MM.1S (cell line): ENCODE measurements at regions not wholly inside any gene's neighbourhood (a gene's known extent, or its start where the extent isn't known, plus 50 kb on each side); places are given as distances from the start of the nearest gene placed in this dataset.

Experiments
- EZH2 ChIP-seq: fragments of 300-600 bp; sonication (generic); optimal IDR thresholded peaks from 2 replicates; pipeline ENCODE3; 2017; ENCODE audit warnings: low read depth, mild to moderate bottlenecking, antibody characterized with exemption, low read length, mixed read lengths
- TF ChIP-seq, protein P1 (sequence below): fragments of 300-600 bp; sonication (generic); IDR thresholded peaks from 2 replicates; pipeline ENCODE4 v1.5.1; 2016; ENCODE audit warnings: antibody characterized with exemption, low read length, mixed read lengths

GRCh38 chrX:40402831-40403533, 177.8 kb upstream of the ATP6AP2 start:
- TF ChIP-seq, protein P1, sequence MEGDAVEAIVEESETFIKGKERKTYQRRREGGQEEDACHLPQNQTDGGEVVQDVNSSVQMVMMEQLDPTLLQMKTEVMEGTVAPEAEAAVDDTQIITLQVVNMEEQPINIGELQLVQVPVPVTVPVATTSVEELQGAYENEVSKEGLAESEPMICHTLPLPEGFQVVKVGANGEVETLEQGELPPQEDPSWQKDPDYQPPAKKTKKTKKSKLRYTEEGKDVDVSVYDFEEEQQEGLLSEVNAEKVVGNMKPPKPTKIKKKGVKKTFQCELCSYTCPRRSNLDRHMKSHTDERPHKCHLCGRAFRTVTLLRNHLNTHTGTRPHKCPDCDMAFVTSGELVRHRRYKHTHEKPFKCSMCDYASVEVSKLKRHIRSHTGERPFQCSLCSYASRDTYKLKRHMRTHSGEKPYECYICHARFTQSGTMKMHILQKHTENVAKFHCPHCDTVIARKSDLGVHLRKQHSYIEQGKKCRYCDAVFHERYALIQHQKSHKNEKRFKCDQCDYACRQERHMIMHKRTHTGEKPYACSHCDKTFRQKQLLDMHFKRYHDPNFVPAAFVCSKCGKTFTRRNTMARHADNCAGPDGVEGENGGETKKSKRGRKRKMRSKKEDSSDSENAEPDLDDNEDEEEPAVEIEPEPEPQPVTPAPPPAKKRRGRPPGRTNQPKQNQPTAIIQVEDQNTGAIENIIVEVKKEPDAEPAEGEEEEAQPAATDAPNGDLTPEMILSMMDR = no peak
- TF ChIP-seq EZH2 = no peak
